ENCODE measurements at regions not wholly inside any gene's neighbourhood (a gene's known extent, or its start where the extent isn't known, plus 50 kb on each side); places are given as distances from the start of the nearest gene placed in this dataset.

DNA sequence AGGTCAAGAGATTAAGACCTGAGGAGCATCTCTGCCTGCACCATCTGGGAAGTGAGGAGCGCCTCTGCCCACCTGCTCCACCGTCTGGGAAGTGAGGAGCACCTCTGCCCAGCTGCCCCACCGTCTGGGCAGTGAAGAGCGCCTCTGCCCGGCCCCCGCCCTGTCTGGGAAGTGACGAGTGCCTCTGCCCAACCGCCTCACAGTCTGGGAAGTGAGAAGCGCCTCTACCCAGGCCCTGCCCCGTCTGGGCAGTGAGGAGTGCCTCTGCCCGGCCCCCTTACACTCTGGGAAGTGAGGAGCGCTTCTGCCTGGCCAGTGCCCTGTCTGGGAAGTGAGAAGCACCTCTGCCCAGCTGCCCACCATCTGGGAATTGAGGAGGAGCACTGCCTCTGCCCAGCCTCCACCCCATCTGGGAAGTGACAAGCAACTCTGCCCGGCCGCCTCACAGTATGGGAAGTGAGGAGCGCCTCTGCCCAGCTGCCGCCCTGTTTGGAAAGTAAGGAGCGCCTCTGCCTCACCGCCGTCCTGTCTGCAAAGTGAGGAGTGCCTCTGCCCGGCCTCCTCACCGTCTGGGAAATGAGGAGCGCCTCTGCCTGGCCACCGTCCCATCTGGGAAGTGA, 270.4 kb upstream of the NRSN1 start:
- Mint-ChIP-seq H3K27ac (no peak overlapping the region), H3K36me3 (no peaks in the 10 kb centered on the region), H3K4me3 (no peak overlapping the region), H3K9me3 (no peaks in the 10 kb centered on the region), H3K4me1 (ENCODE audit: unreplicated experiment) (peaks cover 9% of the 10 kb centered on the region), H3K27me3 (no peaks in the 10 kb centered on the region)
- no peak for TF ChIP-seq CTCF (conservative IDR thresholded peaks at IDR 0.05)
- DNase-seq (ENCODE audit: extremely low spot score, unreplicated experiment): no peak

GRCh38 chr6:23870496-23870895, 255.5 kb upstream of the NRSN1 start:
- no peak for TF ChIP-seq CTCF (conservative IDR thresholded peaks at IDR 0.05)
- H3K27ac Mint-ChIP-seq: no peak overlapping the region
- no peak for DNase-seq (ENCODE audit: extremely low spot score, unreplicated experiment)
- no peaks in the 10 kb centered on the region for H3K27me3 Mint-ChIP-seq
- H3K4me3 Mint-ChIP-seq: no peak overlapping the region
- H3K4me1 Mint-ChIP-seq (ENCODE audit: unreplicated experiment): peaks cover 11% of the 10 kb centered on the region
- no peaks in the 10 kb centered on the region for H3K36me3 Mint-ChIP-seq
- H3K9me3 Mint-ChIP-seq: peaks cover 10% of the 10 kb centered on the region

DNA sequence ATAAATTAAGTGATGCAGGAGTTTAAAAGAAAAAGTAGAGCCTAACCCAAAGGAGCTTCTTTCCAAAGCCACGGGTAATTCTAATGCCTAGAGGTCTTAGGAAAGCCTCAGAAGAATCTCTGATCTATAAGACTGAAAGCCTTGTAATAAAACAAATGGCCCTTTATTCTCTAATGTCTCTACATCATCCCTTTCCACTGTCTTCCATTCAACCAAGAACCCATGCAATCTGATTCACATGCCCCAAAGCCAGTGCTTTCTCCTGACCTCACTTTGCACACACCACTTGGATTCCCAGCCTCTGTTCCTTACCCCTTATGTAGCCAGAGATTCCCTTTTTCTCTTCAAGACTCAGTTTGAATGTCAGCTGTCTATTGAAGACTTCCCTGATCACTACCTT, 252.9 kb upstream of the NRSN1 start:
- no peak for TF ChIP-seq CTCF (conservative IDR thresholded peaks at IDR 0.05)
- H3K4me1 Mint-ChIP-seq (ENCODE audit: unreplicated experiment): peaks cover 11% of the 10 kb centered on the region
- no peaks in the 10 kb centered on the region for H3K27me3 Mint-ChIP-seq
- no peak for DNase-seq (ENCODE audit: extremely low spot score, unreplicated experiment)
- H3K27ac Mint-ChIP-seq: no peak overlapping the region
- no peaks in the 10 kb centered on the region for H3K36me3 Mint-ChIP-seq
- no peak overlapping the region for H3K4me3 Mint-ChIP-seq
- no peaks in the 10 kb centered on the region for H3K9me3 Mint-ChIP-seq

DNA sequence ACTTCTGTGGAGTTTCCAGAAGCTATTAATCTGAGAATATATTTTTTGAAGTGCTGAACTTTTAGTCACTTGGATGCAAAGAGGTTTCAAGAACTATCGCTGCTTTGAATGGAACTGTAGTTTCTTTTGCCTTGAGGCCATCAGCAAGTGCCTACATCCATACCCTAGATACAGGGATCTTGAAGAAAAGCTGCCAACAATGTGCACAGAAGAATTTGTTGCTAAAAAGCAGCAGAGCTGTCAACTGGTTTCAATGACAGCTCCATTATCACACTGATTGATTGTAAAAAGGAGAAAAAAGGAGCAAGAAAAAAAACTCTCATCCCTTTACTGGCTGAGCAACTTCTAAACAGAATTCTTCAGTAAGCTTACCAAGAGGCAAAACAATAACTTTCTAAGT, 251.0 kb upstream of the NRSN1 start:
- Mint-ChIP-seq H3K4me1 (ENCODE audit: unreplicated experiment) (peaks cover 11% of the 10 kb centered on the region), H3K4me3 (no peak overlapping the region), H3K27me3 (peaks cover 2% of the 10 kb centered on the region), H3K9me3 (no peaks in the 10 kb centered on the region), H3K36me3 (no peaks in the 10 kb centered on the region), H3K27ac (no peak overlapping the region)
- DNase-seq (ENCODE audit: extremely low spot score, unreplicated experiment): no peak
- no peak for TF ChIP-seq CTCF (conservative IDR thresholded peaks at IDR 0.05)

DNA sequence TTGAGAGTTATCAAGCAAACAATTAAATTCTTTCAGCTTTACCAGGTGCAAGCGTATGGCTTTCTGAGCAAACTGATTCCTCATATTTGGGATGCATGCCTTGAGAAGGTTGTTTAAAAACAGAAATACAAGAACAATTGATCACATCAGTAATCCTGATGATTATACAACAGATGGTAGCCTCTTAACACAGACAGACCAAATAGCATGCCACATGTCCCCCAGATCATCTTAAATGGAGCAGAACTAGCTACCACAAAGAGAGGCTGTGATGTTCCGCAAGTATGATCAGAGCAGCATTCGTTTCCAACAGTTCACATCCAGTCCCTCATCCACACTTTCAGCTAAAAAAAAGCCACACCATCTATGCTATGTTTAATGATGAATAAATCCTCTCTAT, 246.2 kb upstream of the NRSN1 start:
- Mint-ChIP-seq H3K9me3 (no peaks in the 10 kb centered on the region), H3K36me3 (no peaks in the 10 kb centered on the region), H3K27ac (no peak overlapping the region), H3K4me3 (no peak overlapping the region), H3K27me3 (peaks cover 3% of the 10 kb centered on the region), H3K4me1 (ENCODE audit: unreplicated experiment) (peaks cover 3% of the 10 kb centered on the region)
- DNase-seq (ENCODE audit: extremely low spot score, unreplicated experiment): no peak
- no peak for TF ChIP-seq CTCF (conservative IDR thresholded peaks at IDR 0.05)

Data from type B pancreatic cell (in vitro differentiated cells).